ENCODE measurements at regions not wholly inside any gene's neighbourhood (a gene's known extent, or its start where the extent isn't known, plus 50 kb on each side); places are given as distances from the start of the nearest gene placed in this dataset.
"Not testable (repeated sequence)": the region's sequence is repeated elsewhere in the genome, so short reads cannot be mapped to it uniquely, and the experiment has no call there.

DNA sequence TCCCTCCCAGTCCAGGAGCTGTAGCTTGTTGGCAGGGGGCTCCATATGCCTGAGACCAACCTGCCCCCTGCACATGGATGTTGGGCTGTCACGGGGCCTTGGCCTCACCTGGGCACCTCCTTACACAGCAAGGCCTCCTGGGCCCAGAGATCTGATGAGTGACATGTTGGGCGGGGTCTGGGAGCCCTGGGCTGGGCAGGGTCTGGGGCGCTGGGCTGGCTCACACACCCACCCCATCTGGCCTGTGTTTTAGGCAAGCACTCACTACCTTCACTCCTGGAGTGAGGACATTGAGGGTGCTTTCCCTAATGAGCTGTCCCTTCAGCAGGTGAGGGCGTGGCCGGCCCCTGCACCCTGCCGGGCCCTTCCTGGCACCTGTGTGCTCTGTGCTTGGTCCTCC lies 200.8 kb downstream of the LIPI start:
- DNase-seq; ATAC-seq; intact Hi-C loops (cut with DNase I): not testable (repeated sequence)

- ATAC-seq; intact Hi-C loops (cut with DNase I); DNase-seq: not testable (repeated sequence)
Observed at GRCh38 chr21:14009238-14009981, 201.3 kb downstream of the LIPI start.

DNA sequence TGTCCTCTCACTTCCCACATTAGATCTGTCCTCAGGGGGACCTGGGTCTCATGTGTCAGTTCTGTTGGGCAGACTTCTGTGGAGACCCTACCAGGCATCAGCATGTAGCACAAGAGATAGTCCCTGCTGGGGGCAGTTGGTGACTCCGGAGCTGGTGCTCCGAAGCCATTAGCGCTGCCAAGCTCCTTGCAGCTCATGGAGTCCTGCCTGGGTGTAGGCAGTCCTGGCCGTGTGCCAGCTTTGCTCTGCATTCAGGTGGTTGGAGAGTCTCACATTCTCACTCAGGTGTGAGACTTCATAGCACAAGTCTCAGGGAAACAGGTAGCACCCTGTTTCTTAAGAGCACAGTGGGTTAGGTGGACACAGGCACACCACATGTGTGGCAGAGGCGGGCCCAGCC lies 202.3 kb downstream of the LIPI start:
- ATAC-seq; intact Hi-C loops (cut with DNase I); DNase-seq: not testable (repeated sequence)

DNA sequence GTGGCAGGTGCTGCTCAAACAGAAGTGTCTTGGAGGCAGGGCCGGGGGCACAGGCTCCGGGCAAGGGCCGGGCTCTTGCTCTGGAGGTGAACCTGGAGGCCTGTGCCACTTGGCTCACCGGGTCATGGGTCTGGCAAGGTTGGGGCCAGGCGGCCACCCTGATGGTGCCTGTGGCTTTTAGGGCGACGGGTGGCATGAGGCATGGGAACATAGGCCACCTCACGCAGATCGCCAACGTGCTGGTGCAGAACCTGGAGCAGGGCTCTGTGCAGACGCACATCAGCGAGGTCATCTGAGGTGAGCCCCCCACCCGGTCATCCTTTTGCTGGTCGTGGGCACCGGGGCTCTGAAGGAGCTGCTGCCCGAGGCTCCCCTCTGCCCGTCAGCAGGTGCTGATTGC lies 202.7 kb downstream of the LIPI start:
- ATAC-seq; DNase-seq; intact Hi-C loops (cut with DNase I): not testable (repeated sequence)

GRCh38 chr21:14006144-14006543 lies 204.6 kb downstream of the LIPI start:
- ATAC-seq; DNase-seq; intact Hi-C loops (cut with DNase I): not testable (repeated sequence)

GRCh38 chr21:13986996-13987958 lies 223.5 kb downstream of the LIPI start:
- intact Hi-C loops (cut with DNase I); DNase-seq: not testable (repeated sequence)
- peak in 1 of 2 donors; percentile 22 for ATAC-seq

DNA sequence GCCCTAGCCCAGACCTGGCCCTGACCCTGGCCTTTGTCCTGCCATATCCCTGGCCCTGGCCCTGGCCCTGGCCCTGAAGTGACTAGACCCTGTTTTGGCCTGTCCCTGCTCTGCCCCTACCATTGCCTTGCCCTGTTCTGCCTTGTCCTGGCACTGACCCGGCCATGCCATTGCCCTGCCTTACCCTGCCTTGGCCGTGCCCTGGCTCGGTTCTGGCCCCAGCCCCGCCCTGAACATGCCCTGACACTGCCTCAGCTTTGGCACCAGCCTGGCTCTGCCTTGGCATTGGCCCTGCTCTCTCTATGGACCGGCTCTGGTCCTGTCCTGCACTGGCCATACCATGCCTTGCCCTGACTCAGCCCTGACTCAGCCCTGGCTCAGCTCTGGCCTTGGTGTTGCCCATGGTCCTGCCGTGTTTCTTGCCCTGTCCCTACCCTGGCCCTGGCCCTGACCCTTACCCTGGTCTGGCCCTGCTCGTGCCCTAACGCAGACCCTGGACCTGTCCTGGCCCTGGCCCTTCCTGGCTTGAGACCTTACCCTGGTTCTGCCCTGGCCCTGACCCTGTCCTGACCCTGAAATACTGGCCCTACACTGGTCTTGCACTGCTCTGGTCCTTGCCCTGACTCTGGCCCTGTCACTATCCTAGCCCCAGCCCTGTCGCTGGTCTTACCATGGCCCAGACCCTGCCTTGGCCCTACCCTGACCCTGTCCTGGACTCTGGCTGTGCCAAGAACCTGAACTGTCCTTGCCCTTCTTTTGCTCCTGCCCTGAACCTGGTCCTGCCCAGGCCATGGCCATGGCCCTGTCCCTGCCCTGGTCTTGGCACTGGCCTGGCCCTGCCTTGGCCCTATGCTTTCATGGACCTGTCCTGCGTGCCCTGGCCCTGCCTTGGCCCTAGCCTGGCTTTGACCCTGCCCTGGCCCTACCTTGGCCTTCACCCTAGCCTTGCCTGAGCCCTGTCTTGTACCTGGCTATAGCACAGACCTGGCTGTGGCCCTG lies 224.6 kb downstream of the LIPI start:
- DNase-seq = not testable (repeated sequence)

GRCh38 chr21:13985137-13985864 lies 225.5 kb downstream of the LIPI start:
- ATAC-seq; intact Hi-C loops (cut with DNase I); DNase-seq: not testable (repeated sequence)

More for the DNA sequence above, 224.6 kb downstream of the LIPI start:
- intact Hi-C loops (cut with DNase I) = not testable (repeated sequence)
- ATAC-seq = peak in 1 of 2 donors; percentile 12

DNA sequence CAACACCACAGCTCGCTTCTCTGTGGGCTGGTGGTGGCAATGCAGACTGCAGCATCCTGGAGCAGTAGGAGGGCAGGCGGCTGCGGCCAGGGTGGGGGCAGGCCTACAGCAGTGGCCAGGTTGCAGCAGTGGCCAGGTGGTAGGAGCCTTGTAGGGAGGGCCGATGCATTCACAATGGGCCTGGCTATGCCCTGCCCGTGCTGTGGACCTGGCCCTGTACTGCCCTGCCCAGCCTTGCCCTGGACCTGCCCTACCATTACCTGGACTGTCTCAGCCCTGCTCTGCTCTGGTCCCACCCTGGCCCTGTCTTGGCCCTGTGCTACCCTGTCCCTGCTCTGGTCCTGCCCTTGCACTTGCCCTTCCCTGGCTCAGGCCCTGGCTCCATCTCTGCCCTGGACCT lies 226.0 kb downstream of the LIPI start:
- DNase-seq; ATAC-seq; intact Hi-C loops (cut with DNase I): not testable (repeated sequence)

- DNase-seq; intact Hi-C loops (cut with DNase I); ATAC-seq: not testable (repeated sequence)
Observed at GRCh38 chr21:13981176-13982087, 229.3 kb downstream of the LIPI start.

GRCh38 chr21:13980115-13980662 lies 230.6 kb downstream of the LIPI start:
- peak; percentile 84 to 94 for ATAC-seq
- peak; percentile 88 for DNase-seq
- intact Hi-C loops (cut with DNase I) = not testable (repeated sequence)

DNA sequence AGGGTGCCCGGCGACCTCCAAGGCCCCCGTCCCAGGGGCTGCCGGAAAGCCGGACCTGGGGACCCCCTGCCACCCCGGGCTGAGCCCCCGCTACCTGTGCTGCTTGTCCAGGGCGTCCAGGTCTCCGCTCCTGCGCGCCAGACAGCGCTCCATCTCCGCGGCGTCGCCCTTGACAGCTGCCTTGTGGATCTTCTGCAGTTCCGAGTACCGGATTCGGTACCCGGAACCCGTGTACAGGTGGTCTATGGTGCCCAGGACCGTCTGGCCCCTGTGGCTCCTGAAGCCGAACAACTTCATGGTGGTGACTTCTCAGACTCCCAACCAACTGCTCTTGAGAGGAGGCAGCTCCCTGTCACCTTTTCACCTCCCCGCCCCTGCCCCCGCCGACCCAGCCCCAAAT lies 231.1 kb downstream of the LIPI start:
- DNase-seq; intact Hi-C loops (cut with DNase I): not testable (repeated sequence)
- peak in 1 of 2 donors; percentile 33 for ATAC-seq

DNA sequence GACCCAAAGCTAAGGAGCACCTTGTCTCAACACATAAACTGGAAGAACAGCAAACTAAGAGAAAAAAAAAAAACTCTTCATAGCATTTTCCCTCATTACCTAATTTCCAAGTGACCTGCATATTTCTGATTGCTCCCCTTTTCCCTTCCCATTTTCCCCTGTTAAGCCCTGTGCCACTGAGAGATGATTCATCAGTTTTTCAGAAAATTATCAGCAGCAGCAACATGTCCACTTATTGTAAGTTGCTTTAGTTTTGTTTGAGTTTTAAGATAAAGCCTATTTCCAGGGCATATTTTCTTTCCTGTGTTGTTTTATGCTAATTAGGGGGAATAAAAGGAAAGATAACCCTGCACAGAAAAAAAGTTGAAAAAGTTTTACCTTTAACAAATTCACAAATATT lies 236.2 kb downstream of the LIPI start:
- ATAC-seq; intact Hi-C loops (cut with DNase I); DNase-seq: not testable (repeated sequence)

- ATAC-seq; DNase-seq; intact Hi-C loops (cut with DNase I): not testable (repeated sequence)
Observed at GRCh38 chr21:13969853-13970252, 240.9 kb downstream of the LIPI start.

GRCh38 chr21:13969002-13969401 lies 241.8 kb downstream of the LIPI start:
- intact Hi-C loops (cut with DNase I); ATAC-seq; DNase-seq: not testable (repeated sequence)

GRCh38 chr21:13963259-13963658 lies 247.5 kb downstream of the LIPI start:
- DNase-seq; ATAC-seq; intact Hi-C loops (cut with DNase I): not testable (repeated sequence)

Measured in left cardiac atrium (tissue), 4 donors.